ENCODE measurements at regions not wholly inside any gene's neighbourhood (a gene's known extent, or its start where the extent isn't known, plus 50 kb on each side); places are given as distances from the start of the nearest gene placed in this dataset.

- no peak for DNase-seq (ENCODE audit: low read depth in 2 of 2)
Measured at GRCh38 chr4:153075836-153076518, 128.3 kb upstream of the TRIM2 start.

GRCh38 chr4:153076861-153077260 is 127.4 kb upstream of the TRIM2 start:
- no peak for DNase-seq (ENCODE audit: low read depth in 2 of 2)

GRCh38 chr4:153079857-153080391 is 124.3 kb upstream of the TRIM2 start:
- DNase-seq (ENCODE audit: low read depth in 2 of 2), result no peak

- no peak for DNase-seq (ENCODE audit: low read depth in 2 of 2)
Measured at GRCh38 chr4:153081006-153081580, 123.2 kb upstream of the TRIM2 start.

GRCh38 chr4:153081693-153082092 is 122.5 kb upstream of the TRIM2 start:
- DNase-seq (ENCODE audit: low read depth in 2 of 2), result no peak

GRCh38 chr4:153082322-153083301 is 121.6 kb upstream of the TRIM2 start:
- DNase-seq (ENCODE audit: low read depth in 2 of 2), result no peak

- peak; percentile 2 to 12 for DNase-seq (ENCODE audit: low read depth in 2 of 2)
Measured at GRCh38 chr4:153083447-153083947, 120.7 kb upstream of the TRIM2 start.

- no peak for DNase-seq (ENCODE audit: low read depth in 2 of 2)
Measured at GRCh38 chr4:153084224-153084979, 119.8 kb upstream of the TRIM2 start.

- peak; percentile 70 to 85 for DNase-seq (ENCODE audit: low read depth in 2 of 2)
Measured at GRCh38 chr4:153084980-153085630, 119.1 kb upstream of the TRIM2 start.

- DNase-seq (ENCODE audit: low read depth in 2 of 2), result no peak
Measured at GRCh38 chr4:153087671-153088194, 116.5 kb upstream of the TRIM2 start.

GRCh38 chr4:153089742-153090141 is 114.5 kb upstream of the TRIM2 start:
- DNase-seq (ENCODE audit: low read depth in 2 of 2), result no peak

GRCh38 chr4:153090181-153090580 is 114.1 kb upstream of the TRIM2 start:
- DNase-seq (ENCODE audit: low read depth in 2 of 2), result no peak

- DNase-seq (ENCODE audit: low read depth in 2 of 2), result no peak
Measured at GRCh38 chr4:153090670-153091385, 113.4 kb upstream of the TRIM2 start.

- DNase-seq (ENCODE audit: low read depth in 2 of 2), result no peak
Measured at GRCh38 chr4:153093396-153093795, 110.8 kb upstream of the TRIM2 start.

GRCh38 chr4:153093802-153094201 is 110.4 kb upstream of the TRIM2 start:
- no peak for DNase-seq (ENCODE audit: low read depth in 2 of 2)

GRCh38 chr4:153094435-153094834 is 109.8 kb upstream of the TRIM2 start:
- DNase-seq (ENCODE audit: low read depth in 2 of 2), result no peak

- no peak for DNase-seq (ENCODE audit: low read depth in 2 of 2)
Measured at GRCh38 chr4:153095448-153096204, 108.6 kb upstream of the TRIM2 start.

- DNase-seq (ENCODE audit: low read depth in 2 of 2), result no peak
Measured at GRCh38 chr4:153096344-153096743, 107.9 kb upstream of the TRIM2 start.

- DNase-seq (ENCODE audit: low read depth in 2 of 2), result no peak
Measured at GRCh38 chr4:153098427-153098826, 105.8 kb upstream of the TRIM2 start.
